ENCODE measurements at regions not wholly inside any gene's neighbourhood (a gene's known extent, or its start where the extent isn't known, plus 50 kb on each side); places are given as distances from the start of the nearest gene placed in this dataset.

DNA sequence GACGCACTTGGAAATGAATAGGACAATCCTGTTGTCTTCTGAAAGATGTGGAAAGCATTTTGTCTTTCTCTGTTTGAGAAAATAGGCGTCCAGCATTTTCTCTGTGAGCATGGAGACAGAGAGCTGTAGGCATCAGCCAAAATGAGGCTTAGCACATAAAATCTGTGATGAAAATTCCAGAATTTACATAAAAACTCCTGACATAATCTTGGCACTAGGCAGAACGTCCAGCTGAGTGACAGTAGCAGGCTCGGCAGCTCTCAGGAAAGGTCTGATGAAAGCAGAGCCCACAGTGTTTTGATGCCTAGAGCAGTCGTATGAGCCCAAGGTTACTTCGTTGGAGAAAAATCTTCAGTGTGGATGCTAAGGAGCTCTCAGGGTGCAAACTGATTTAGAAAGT lies 543.3 kb upstream of the MAP3K7 start:
- no peak for DNase-seq (ENCODE audit: low spot score in 2 of 2)
- Histone ChIP-seq H3K4me1 (no peaks in the 10 kb centered on the region), H3K9me3 (no peaks in the 10 kb centered on the region), H3K27ac (no peak overlapping the region), H3K4me3 (no peak overlapping the region), H3K36me3 (no peaks in the 10 kb centered on the region), H3K27me3 (no peaks in the 10 kb centered on the region)
- TF ChIP-seq, protein P1, sequence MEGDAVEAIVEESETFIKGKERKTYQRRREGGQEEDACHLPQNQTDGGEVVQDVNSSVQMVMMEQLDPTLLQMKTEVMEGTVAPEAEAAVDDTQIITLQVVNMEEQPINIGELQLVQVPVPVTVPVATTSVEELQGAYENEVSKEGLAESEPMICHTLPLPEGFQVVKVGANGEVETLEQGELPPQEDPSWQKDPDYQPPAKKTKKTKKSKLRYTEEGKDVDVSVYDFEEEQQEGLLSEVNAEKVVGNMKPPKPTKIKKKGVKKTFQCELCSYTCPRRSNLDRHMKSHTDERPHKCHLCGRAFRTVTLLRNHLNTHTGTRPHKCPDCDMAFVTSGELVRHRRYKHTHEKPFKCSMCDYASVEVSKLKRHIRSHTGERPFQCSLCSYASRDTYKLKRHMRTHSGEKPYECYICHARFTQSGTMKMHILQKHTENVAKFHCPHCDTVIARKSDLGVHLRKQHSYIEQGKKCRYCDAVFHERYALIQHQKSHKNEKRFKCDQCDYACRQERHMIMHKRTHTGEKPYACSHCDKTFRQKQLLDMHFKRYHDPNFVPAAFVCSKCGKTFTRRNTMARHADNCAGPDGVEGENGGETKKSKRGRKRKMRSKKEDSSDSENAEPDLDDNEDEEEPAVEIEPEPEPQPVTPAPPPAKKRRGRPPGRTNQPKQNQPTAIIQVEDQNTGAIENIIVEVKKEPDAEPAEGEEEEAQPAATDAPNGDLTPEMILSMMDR (IDR thresholded peaks at IDR 0.05) = no peak
- intact Hi-C loops (cut with DNase I) = no loop called here

DNA sequence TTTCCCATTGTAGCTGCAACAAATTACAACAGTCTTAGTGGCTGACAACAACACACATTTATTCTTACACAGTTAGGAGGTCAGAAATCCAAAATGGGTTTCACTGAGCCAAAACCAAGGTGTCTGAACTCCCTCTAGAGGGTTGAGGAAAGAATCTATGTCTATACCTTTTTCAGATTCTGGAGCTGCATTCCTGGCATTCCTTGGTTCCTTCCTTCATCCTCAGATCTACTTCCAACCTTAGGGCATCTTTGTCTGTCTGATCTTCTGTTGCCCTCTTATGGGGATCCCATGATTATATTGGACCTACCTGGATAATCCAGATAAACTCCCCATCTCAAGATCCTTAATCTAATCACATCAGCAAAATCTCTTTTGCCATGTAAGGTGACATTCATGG lies 540.9 kb upstream of the MAP3K7 start:
- intact Hi-C loops (cut with DNase I) = no loop called here
- no peak for DNase-seq (ENCODE audit: low spot score in 2 of 2)
- Histone ChIP-seq H3K36me3 (no peaks in the 10 kb centered on the region), H3K27ac (no peak overlapping the region), H3K4me1 (no peaks in the 10 kb centered on the region), H3K9me3 (no peaks in the 10 kb centered on the region), H3K27me3 (no peaks in the 10 kb centered on the region), H3K4me3 (no peak overlapping the region)
- TF ChIP-seq, protein P1 (IDR thresholded peaks at IDR 0.05) = no peak

DNA sequence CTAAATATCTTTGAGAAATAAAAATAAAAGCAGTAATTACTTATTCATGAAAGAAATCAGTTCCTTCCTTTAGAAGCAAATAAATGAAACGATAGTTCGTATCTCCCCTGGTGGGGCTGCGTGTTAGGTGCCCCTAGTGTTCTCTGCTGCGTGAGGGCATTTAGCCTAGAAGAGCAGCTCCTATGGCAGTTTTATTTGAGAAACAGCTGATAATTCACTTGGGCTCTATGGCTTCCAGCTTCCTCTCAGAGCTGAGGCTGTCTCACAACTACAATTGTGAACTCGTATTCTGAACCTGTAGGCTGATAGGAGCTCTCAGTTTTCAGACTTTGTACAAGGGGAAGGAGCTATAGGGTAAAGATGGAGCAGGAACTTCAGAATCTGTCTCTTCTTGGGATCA lies 540.0 kb upstream of the MAP3K7 start:
- H3K9me3 ChIP-seq = no peaks in the 10 kb centered on the region
- no peaks in the 10 kb centered on the region for H3K4me1 ChIP-seq
- TF ChIP-seq, protein P1 (IDR thresholded peaks at IDR 0.05) = no peak
- no peaks in the 10 kb centered on the region for H3K27me3 ChIP-seq
- no peak overlapping the region for H3K27ac ChIP-seq
- DNase-seq (ENCODE audit: low spot score in 2 of 2) = no peak
- no peaks in the 10 kb centered on the region for H3K36me3 ChIP-seq
- intact Hi-C loops (cut with DNase I) = no loop called here
- no peak overlapping the region for H3K4me3 ChIP-seq

DNA sequence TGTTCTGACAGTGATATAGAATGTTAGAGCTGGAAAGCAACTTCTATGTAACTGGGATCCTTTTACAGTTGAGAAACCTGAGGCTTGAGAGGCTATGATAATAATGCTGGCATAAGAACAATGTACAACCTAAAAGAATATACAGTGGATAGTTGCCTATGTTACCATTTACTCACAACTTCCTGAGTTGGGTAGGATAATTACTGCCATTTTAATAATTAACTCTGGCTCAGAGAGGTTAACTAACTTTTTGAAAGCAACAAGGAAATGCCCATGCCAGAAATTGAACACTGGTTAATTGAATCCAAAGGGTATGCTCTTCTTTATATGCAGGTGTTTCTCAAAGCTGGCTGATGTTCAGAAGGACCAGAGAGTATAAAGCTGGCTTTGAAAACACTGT lies 530.7 kb upstream of the MAP3K7 start:
- no peaks in the 10 kb centered on the region for H3K36me3 ChIP-seq
- H3K4me1 ChIP-seq = no peaks in the 10 kb centered on the region
- no peaks in the 10 kb centered on the region for H3K27me3 ChIP-seq
- no peak overlapping the region for H3K27ac ChIP-seq
- intact Hi-C loops (cut with DNase I) = no loop called here
- DNase-seq (ENCODE audit: low spot score in 2 of 2) = no peak
- no peaks in the 10 kb centered on the region for H3K9me3 ChIP-seq
- TF ChIP-seq, protein P1 (IDR thresholded peaks at IDR 0.05) = no peak
- no peak overlapping the region for H3K4me3 ChIP-seq

- Histone ChIP-seq H3K36me3 (no peaks in the 10 kb centered on the region), H3K27me3 (no peaks in the 10 kb centered on the region), H3K4me3 (no peak overlapping the region), H3K4me1 (no peaks in the 10 kb centered on the region), H3K27ac (no peak overlapping the region), H3K9me3 (no peaks in the 10 kb centered on the region)
- DNase-seq (ENCODE audit: low spot score in 2 of 2) = no peak
- TF ChIP-seq, protein P1 (IDR thresholded peaks at IDR 0.05) = no peak
- intact Hi-C loops (cut with DNase I) = no loop called here
Measured at GRCh38 chr6:91114123-91114708, 527.3 kb upstream of the MAP3K7 start.

DNA sequence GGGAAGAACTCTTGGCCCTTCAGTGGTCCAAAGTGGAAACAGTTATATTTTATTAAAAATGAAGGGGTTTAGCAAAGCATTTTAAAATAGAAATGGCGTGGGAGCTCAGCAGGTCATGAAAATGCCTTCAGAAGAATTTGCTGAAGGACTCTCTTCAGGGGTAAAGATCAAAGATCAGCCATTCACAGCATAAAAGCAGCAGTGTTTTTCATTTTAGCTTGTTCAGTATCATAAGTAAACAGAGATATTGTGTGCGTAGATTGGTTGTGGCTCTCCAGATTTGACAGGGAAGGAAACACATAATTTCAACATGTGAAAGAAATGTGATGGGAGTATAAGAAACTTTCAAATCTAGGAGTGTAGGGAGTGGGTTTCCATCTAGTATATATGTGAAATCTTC lies 519.2 kb upstream of the MAP3K7 start:
- intact Hi-C loops (cut with DNase I) = no loop called here
- no peaks in the 10 kb centered on the region for H3K36me3 ChIP-seq
- no peak overlapping the region for H3K4me3 ChIP-seq
- DNase-seq (ENCODE audit: low spot score in 2 of 2) = no peak
- H3K27ac ChIP-seq = no peak overlapping the region
- no peaks in the 10 kb centered on the region for H3K27me3 ChIP-seq
- no peaks in the 10 kb centered on the region for H3K4me1 ChIP-seq
- TF ChIP-seq, protein P1 (IDR thresholded peaks at IDR 0.05) = no peak
- no peaks in the 10 kb centered on the region for H3K9me3 ChIP-seq
